GM23338 (cell line): ENCODE measurements at regions not wholly inside any gene's neighbourhood (a gene's known extent, or its start where the extent isn't known, plus 50 kb on each side); places are given as distances from the start of the nearest gene placed in this dataset.

Experiments
- ATAC-seq: fragments of 200-7000 bp; cut with Tn5 transposase; 3 replicates; pipeline ENCODE4 v1.9.1; 2020
- DNase-seq: peaks from one replicate; pipeline ENCODE4 v3.0.0-alpha.2; 2015; ENCODE audit warnings: low spot score
- H2AFZ ChIP-seq: fragments of 200-600 bp; sonication (generic); 2 replicates; pipeline ENCODE4 v1.8.0; 2016; ENCODE audit warnings: antibody characterized with exemption, mild to moderate bottlenecking, moderate library complexity
- H3F3A ChIP-seq: fragments of 200-600 bp; sonication (generic); replicated peaks from 2 replicates; pipeline ENCODE4 v1.8.0; 2017; ENCODE audit warnings: antibody characterized with exemption, mixed run types, low read depth
- H3K27ac ChIP-seq: fragments of 200-600 bp; sonication (generic); 2 replicates; pipeline ENCODE4 v1.6.1; 2016; ENCODE audit warnings: low read depth
- H3K27me3 ChIP-seq: fragments of 200-600 bp; sonication (generic); 2 replicates; pipeline ENCODE4 v1.8.0; 2016; ENCODE audit warnings: mild to moderate bottlenecking, mixed run types, moderate library complexity; ENCODE audit not compliant: insufficient read depth
- H3K36me3 ChIP-seq: fragments of 200-600 bp; sonication (generic); 2 replicates; pipeline ENCODE4 v1.8.0; 2016; ENCODE audit warnings: mild to moderate bottlenecking; ENCODE audit not compliant: insufficient read depth
- H3K4me1 ChIP-seq: fragments of 200-600 bp; sonication (generic); 2 replicates; pipeline ENCODE4 v1.8.0; 2016; ENCODE audit warnings: mild to moderate bottlenecking, moderate library complexity; ENCODE audit not compliant: insufficient read depth
- H3K4me2 ChIP-seq: fragments of 200-600 bp; sonication (generic); 2 replicates; pipeline ENCODE4 v1.7.1; 2017; ENCODE audit warnings: mixed run types
- H3K4me3 ChIP-seq: fragments of 200-600 bp; sonication (generic); 2 replicates; pipeline ENCODE4 v1.6.1; 2016; ENCODE audit warnings: mixed run types
- H3K79me2 ChIP-seq: fragments of 200-600 bp; sonication (generic); replicated peaks from 2 replicates; pipeline ENCODE4 v1.8.0; 2017; ENCODE audit warnings: mild to moderate bottlenecking; ENCODE audit not compliant: insufficient read depth
- H3K9me2 ChIP-seq: fragments of 200-600 bp; sonication (generic); 2 replicates; pipeline ENCODE4 v1.8.0; 2017; ENCODE audit not compliant: insufficient read depth
- H4K20me1 ChIP-seq: fragments of 200-600 bp; sonication (generic); replicated peaks from 2 replicates; pipeline ENCODE4 v1.8.0; 2017; ENCODE audit warnings: mild to moderate bottlenecking; ENCODE audit not compliant: insufficient read depth
- H3K27ac Mint-ChIP-seq: 2 replicates; pipeline ENCODE4 v1.8.0; 2020; ENCODE audit warnings: inconsistent platforms, mild to moderate bottlenecking, moderate library complexity, mixed read lengths
- H3K27me3 Mint-ChIP-seq: 3 replicates; pipeline ENCODE4 v1.8.0; 2022; ENCODE audit warnings: low read depth, mild to moderate bottlenecking, moderate library complexity, mixed read lengths, inconsistent platforms; ENCODE audit not compliant: insufficient read depth, poor library complexity
- H3K36me3 Mint-ChIP-seq: 3 replicates; pipeline ENCODE4 v1.8.0; 2021; ENCODE audit warnings: low read depth, mild to moderate bottlenecking, inconsistent platforms, moderate library complexity, mixed read lengths
- H3K4me1 Mint-ChIP-seq: 3 replicates; pipeline ENCODE4 v1.8.0; 2020; ENCODE audit warnings: mild to moderate bottlenecking, inconsistent platforms, mixed read lengths
- H3K4me3 Mint-ChIP-seq: 3 replicates; pipeline ENCODE4 v1.8.0; 2021; ENCODE audit warnings: moderate library complexity, mild to moderate bottlenecking, inconsistent platforms, mixed read lengths
- H3K9me3 Mint-ChIP-seq: 3 replicates; pipeline ENCODE4 v1.8.0; 2020; ENCODE audit warnings: moderate library complexity, mild to moderate bottlenecking, inconsistent platforms, mixed read lengths
- ETS1 ChIP-seq: IDR thresholded peaks from 2 replicates; pipeline ENCODE4 v1.6.1; 2016; ENCODE audit warnings: antibody characterized with exemption
- JUNB ChIP-seq: IDR thresholded peaks from one replicate; pipeline ENCODE4 v1.6.1; 2016; ENCODE audit warnings: antibody characterized with exemption; ENCODE audit not compliant: unreplicated experiment
- POLR2AphosphoS5 ChIP-seq: IDR thresholded peaks from 2 replicates; pipeline ENCODE4 v1.6.1; 2016; ENCODE audit warnings: antibody characterized with exemption, low read depth
- STAT1 ChIP-seq: IDR thresholded peaks from one replicate; pipeline ENCODE4 v1.6.1; 2016; ENCODE audit warnings: antibody characterized with exemption; ENCODE audit not compliant: unreplicated experiment
- ZNF331 ChIP-seq: fragments of 250-450 bp; sonication (Bioruptor Pico); IDR thresholded peaks from 2 replicates; pipeline ENCODE4 v1.5.0; 2020; ENCODE audit warnings: low read depth, mild to moderate bottlenecking, moderate library complexity
- ZNF462 ChIP-seq: fragments of 250-450 bp; sonication (Bioruptor Pico); IDR thresholded peaks from 2 replicates; pipeline ENCODE4 v1.5.0; 2020; ENCODE audit warnings: mild to moderate bottlenecking, moderate library complexity

- TF ChIP-seq ZNF462 (no peak), POLR2AphosphoS5 (no peak), STAT1 (no peak)
Measured at GRCh38 chr10:9419757-9420156, 1365.3 kb downstream of the GATA3 start (continued).

GRCh38 chr10:9427209-9427608, 1372.7 kb downstream of the GATA3 start:
- Histone ChIP-seq H3K4me2 (no peak overlapping the region), H3K4me1 (no peaks in the 10 kb centered on the region), H3K27me3 (no peaks in the 10 kb centered on the region), H3K36me3 (no peaks in the 10 kb centered on the region; the same call in 1 of the 2 replicates), H3K9me2 (no peaks in the 10 kb centered on the region), H3K4me3 (no peak overlapping the region), H3F3A (no peaks in the 10 kb centered on the region), H4K20me1 (no peaks in the 10 kb centered on the region), H3K27ac (no peak overlapping the region), H3K79me2 (no peaks in the 10 kb centered on the region), H2AFZ (no peak overlapping the region)
- TF ChIP-seq ETS1 (no peak), ZNF331 (no peak), STAT1 (no peak), JUNB (no peak)
- peaks cover 4% of the 10 kb centered on the region for H3K27me3 Mint-ChIP-seq
- 0 out of 3 replicates have a peak, but pooled peaks cover 7% of the 10 kb centered on the region for H3K36me3 Mint-ChIP-seq
- peaks cover 12% of the 10 kb centered on the region for H3K9me3 Mint-ChIP-seq
- no peaks in the 10 kb centered on the region for H3K4me1 Mint-ChIP-seq
- DNase-seq (no peak), ATAC-seq (no peak)
- no peak overlapping the region for H3K27ac Mint-ChIP-seq
- no peak overlapping the region for H3K4me3 Mint-ChIP-seq
